NCI-H2107 (cell line): ENCODE measurements at regions not wholly inside any gene's neighbourhood (a gene's known extent, or its start where the extent isn't known, plus 50 kb on each side); places are given as distances from the start of the nearest gene placed in this dataset.
A peak's percentile ranks its signal among the peaks of the same experiment; 100 is the strongest.

ENCODE experiments used
- DNase-seq: peaks from one replicate; lab custom pipeline; 2025; lab: John Stamatoyannopoulos, UW

- no peak for DNase-seq
Measured at GRCh38 chr16:54511222-54511731, 224.7 kb upstream of the IRX3 start.

- no peak for DNase-seq
Measured at GRCh38 chr16:54510685-54511221, 224.2 kb upstream of the IRX3 start.

- no peak for DNase-seq
Measured at GRCh38 chr16:54509456-54509855, 222.9 kb upstream of the IRX3 start.

GRCh38 chr16:54508351-54508750 lies 221.8 kb upstream of the IRX3 start:
- no peak for DNase-seq

GRCh38 chr16:54506741-54507500 lies 220.3 kb upstream of the IRX3 start:
- peak; percentile 21 for DNase-seq

GRCh38 chr16:54506214-54506580 lies 219.6 kb upstream of the IRX3 start:
- DNase-seq = no peak

GRCh38 chr16:54505549-54506213 lies 219.1 kb upstream of the IRX3 start:
- no peak for DNase-seq

- DNase-seq = no peak
Measured at GRCh38 chr16:54504372-54504771, 217.8 kb upstream of the IRX3 start.

- no peak for DNase-seq
Measured at GRCh38 chr16:54503856-54504219, 217.3 kb upstream of the IRX3 start.

GRCh38 chr16:54503011-54503855 lies 216.6 kb upstream of the IRX3 start:
- DNase-seq = no peak

GRCh38 chr16:54501797-54502196 lies 215.2 kb upstream of the IRX3 start:
- no peak for DNase-seq

GRCh38 chr16:54493594-54493993 lies 207.0 kb upstream of the IRX3 start:
- DNase-seq = no peak

GRCh38 chr16:54493061-54493460 lies 206.5 kb upstream of the IRX3 start:
- DNase-seq = no peak

GRCh38 chr16:54490112-54490488 lies 203.5 kb upstream of the IRX3 start:
- no peak for DNase-seq

- no peak for DNase-seq
Measured at GRCh38 chr16:54489225-54490111, 202.9 kb upstream of the IRX3 start.

GRCh38 chr16:54488729-54489128 lies 202.1 kb upstream of the IRX3 start:
- DNase-seq = no peak

- no peak for DNase-seq
Measured at GRCh38 chr16:54487933-54488332, 201.3 kb upstream of the IRX3 start.

GRCh38 chr16:54484700-54485099 lies 198.1 kb upstream of the IRX3 start:
- DNase-seq = no peak

GRCh38 chr16:54482892-54483574 lies 196.4 kb upstream of the IRX3 start:
- DNase-seq = no peak

- no peak for DNase-seq
Measured at GRCh38 chr16:54480429-54480828, 193.8 kb upstream of the IRX3 start.

- DNase-seq = no peak
Measured at GRCh38 chr16:54479546-54479945, 193.0 kb upstream of the IRX3 start.
